HL-60 (cell line): ENCODE measurements at regions not wholly inside any gene's neighbourhood (a gene's known extent, or its start where the extent isn't known, plus 50 kb on each side); places are given as distances from the start of the nearest gene placed in this dataset.

Source experiments
- POLR2AphosphoS5 ChIP-seq: IDR thresholded peaks from 2 replicates; pipeline ENCODE4 v1.6.1; 2012; ENCODE audit warnings: low read depth
- TF ChIP-seq, protein P1 (sequence below): IDR thresholded peaks from one replicate; pipeline ENCODE4 v1.5.1; 2011; ENCODE audit warnings: low read length, control low read depth, inconsistent platforms; ENCODE audit not compliant: insufficient read depth

DNA sequence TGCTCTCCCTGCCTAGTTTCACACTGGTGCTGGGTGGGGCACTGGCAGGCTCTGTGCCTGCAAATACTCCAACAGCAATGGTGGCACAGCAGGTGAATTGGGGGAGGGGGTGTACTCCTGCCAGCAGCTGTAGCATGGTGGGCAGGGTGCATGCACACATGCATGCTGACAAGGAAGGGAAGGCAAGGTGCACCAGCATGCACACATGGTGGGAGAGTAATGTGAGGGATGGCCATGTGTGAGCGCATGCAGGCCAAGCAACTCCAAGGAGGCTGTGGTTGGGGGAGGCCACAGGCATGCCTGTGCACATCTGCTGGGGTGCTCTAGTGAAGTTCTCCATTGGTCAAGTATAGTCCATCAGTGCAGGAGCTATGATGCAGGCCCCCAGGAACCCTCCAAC is 54.5 kb upstream of the INPP4B start:
- TF ChIP-seq, protein P1, sequence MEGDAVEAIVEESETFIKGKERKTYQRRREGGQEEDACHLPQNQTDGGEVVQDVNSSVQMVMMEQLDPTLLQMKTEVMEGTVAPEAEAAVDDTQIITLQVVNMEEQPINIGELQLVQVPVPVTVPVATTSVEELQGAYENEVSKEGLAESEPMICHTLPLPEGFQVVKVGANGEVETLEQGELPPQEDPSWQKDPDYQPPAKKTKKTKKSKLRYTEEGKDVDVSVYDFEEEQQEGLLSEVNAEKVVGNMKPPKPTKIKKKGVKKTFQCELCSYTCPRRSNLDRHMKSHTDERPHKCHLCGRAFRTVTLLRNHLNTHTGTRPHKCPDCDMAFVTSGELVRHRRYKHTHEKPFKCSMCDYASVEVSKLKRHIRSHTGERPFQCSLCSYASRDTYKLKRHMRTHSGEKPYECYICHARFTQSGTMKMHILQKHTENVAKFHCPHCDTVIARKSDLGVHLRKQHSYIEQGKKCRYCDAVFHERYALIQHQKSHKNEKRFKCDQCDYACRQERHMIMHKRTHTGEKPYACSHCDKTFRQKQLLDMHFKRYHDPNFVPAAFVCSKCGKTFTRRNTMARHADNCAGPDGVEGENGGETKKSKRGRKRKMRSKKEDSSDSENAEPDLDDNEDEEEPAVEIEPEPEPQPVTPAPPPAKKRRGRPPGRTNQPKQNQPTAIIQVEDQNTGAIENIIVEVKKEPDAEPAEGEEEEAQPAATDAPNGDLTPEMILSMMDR = no peak
- no peak for TF ChIP-seq POLR2AphosphoS5
